Neural cell (in vitro differentiated cells): ENCODE measurements at regions not wholly inside any gene's neighbourhood (a gene's known extent, or its start where the extent isn't known, plus 50 kb on each side); places are given as distances from the start of the nearest gene placed in this dataset.
"Not testable (repeated sequence)": the region's sequence is repeated elsewhere in the genome, so short reads cannot be mapped to it uniquely, and the experiment has no call there.

Experiments used
- H2AFZ ChIP-seq: fragments of 200-600, 300-800 bp; sonication (generic), shearing (Covaris generic); 2 replicates; pipeline ENCODE4 v1.6.0; 2014; ENCODE audit warnings: low read depth, mild to moderate bottlenecking, antibody characterized with exemption, low read length, moderate library complexity
- H3F3A ChIP-seq: fragments of 200-600 bp; shearing (Covaris generic); 2 replicates; pipeline ENCODE4 v1.6.1; 2016; ENCODE audit warnings: mild to moderate bottlenecking, moderate library complexity, mixed read lengths, antibody characterized with exemption, low read length; ENCODE audit not compliant: insufficient read depth, poor library complexity, severe bottlenecking
- H3K27ac ChIP-seq: fragments of 200-600, 300-800 bp; sonication (generic), shearing (Covaris generic); 2 replicates; pipeline ENCODE4 v1.5.1; 2014; ENCODE audit warnings: mild to moderate bottlenecking, low read length, moderate library complexity
- H3K27me3 ChIP-seq: fragments of 300-800, 200-600 bp; sonication (generic), shearing (Covaris generic); 2 replicates; pipeline ENCODE4 v1.6.0; 2014; ENCODE audit warnings: mild to moderate bottlenecking, low read depth, low read length, moderate library complexity; ENCODE audit not compliant: insufficient read depth
- H3K36me3 ChIP-seq: fragments of 300-800, 200-600 bp; sonication (generic), shearing (Covaris generic); 2 replicates; pipeline ENCODE4 v1.5.1; 2014; ENCODE audit warnings: mild to moderate bottlenecking, antibody characterized with exemption, low read length, moderate library complexity; ENCODE audit not compliant: insufficient read depth
- H3K4me2 ChIP-seq: fragments of 300-800, 200-600 bp; sonication (generic), shearing (Covaris generic); 2 replicates; pipeline ENCODE4 v1.6.0; 2014; ENCODE audit warnings: mild to moderate bottlenecking, low read length
- H3K4me3 ChIP-seq: fragments of 300-800, 200-600 bp; sonication (generic), shearing (Covaris generic); 2 replicates; pipeline ENCODE4 v1.5.1; 2014; ENCODE audit warnings: mild to moderate bottlenecking, low read length, moderate library complexity
- H3K79me2 ChIP-seq: fragments of 200-600 bp; shearing (Covaris generic); replicated peaks from 2 replicates; pipeline ENCODE4 v1.6.0; 2014; ENCODE audit warnings: mild to moderate bottlenecking, low read length, moderate library complexity; ENCODE audit not compliant: insufficient read depth
- H3K9ac ChIP-seq: fragments of 300-800, 200-600 bp; sonication (generic), shearing (Covaris generic); 2 replicates; pipeline ENCODE4 v1.6.1; 2016; ENCODE audit warnings: mild to moderate bottlenecking, low read length, mixed read lengths
- H3K9me2 ChIP-seq: fragments of 200-600 bp; shearing (Covaris generic); 2 replicates; pipeline ENCODE4 v1.6.1; 2016; ENCODE audit warnings: mild to moderate bottlenecking, low read length, mixed read lengths; ENCODE audit not compliant: insufficient read depth
- H3K9me3 ChIP-seq: fragments of 200-600, 300-800 bp; sonication (generic), shearing (Covaris generic); 2 replicates; pipeline ENCODE4 v1.6.1; 2016; ENCODE audit warnings: mild to moderate bottlenecking, mixed run types, low read length, moderate library complexity, mixed read lengths
- H4K20me1 ChIP-seq: fragments of 200-600 bp; shearing (Covaris generic); 2 replicates; pipeline ENCODE4 v1.6.1; 2016; ENCODE audit warnings: mild to moderate bottlenecking, mixed run types; ENCODE audit not compliant: insufficient read depth
- EP300 ChIP-seq: fragments of 450-650 bp; conservative IDR thresholded peaks from 2 replicates; pipeline ENCODE4 v1.6.1; 2014; ENCODE audit warnings: antibody characterized with exemption, mild to moderate bottlenecking, moderate library complexity; ENCODE audit not compliant: poor library complexity, severe bottlenecking
- EZH2 ChIP-seq: fragments of 200-600, 300-800 bp; shearing (Covaris generic), sonication (generic); IDR thresholded peaks from 2 replicates; pipeline ENCODE4 v1.6.1; 2014; ENCODE audit warnings: antibody characterized with exemption, low read length, borderline replicate concordance, mild to moderate bottlenecking; ENCODE audit not compliant: insufficient read depth, poor library complexity, severe bottlenecking
- MXI1 ChIP-seq: fragments of 450-650 bp; conservative IDR thresholded peaks from 2 replicates; pipeline ENCODE4 v1.6.1; 2014; ENCODE audit warnings: antibody characterized with exemption, mild to moderate bottlenecking; ENCODE audit not compliant: poor library complexity, severe bottlenecking
- POLR2AphosphoS5 ChIP-seq: IDR thresholded peaks from 2 replicates; pipeline ENCODE4 v1.6.1; 2012
- RAD21 ChIP-seq: fragments of 450-650 bp; conservative IDR thresholded peaks from 2 replicates; pipeline ENCODE4 v1.6.1; 2014; ENCODE audit warnings: antibody characterized with exemption, mild to moderate bottlenecking, moderate library complexity
- SMC3 ChIP-seq: fragments of 450-650 bp; conservative IDR thresholded peaks from 2 replicates; pipeline ENCODE4 v1.6.1; 2014; ENCODE audit warnings: antibody characterized with exemption, mild to moderate bottlenecking, moderate library complexity; ENCODE audit not compliant: poor library complexity
- TAF1 ChIP-seq: IDR thresholded peaks from 2 replicates; pipeline ENCODE4 v1.6.1; 2012; ENCODE audit warnings: low read depth
- TF ChIP-seq, protein P1 (sequence below): fragments of 450-650 bp; IDR thresholded peaks from 2 replicates; pipeline ENCODE4 v1.5.1; 2014; ENCODE audit warnings: antibody characterized with exemption, mild to moderate bottlenecking, moderate library complexity; ENCODE audit not compliant: poor library complexity, severe bottlenecking
- TF ChIP-seq, protein P2 (sequence below): IDR thresholded peaks from 2 replicates; pipeline ENCODE4 v1.6.1; 2012; ENCODE audit warnings: borderline replicate concordance

DNA sequence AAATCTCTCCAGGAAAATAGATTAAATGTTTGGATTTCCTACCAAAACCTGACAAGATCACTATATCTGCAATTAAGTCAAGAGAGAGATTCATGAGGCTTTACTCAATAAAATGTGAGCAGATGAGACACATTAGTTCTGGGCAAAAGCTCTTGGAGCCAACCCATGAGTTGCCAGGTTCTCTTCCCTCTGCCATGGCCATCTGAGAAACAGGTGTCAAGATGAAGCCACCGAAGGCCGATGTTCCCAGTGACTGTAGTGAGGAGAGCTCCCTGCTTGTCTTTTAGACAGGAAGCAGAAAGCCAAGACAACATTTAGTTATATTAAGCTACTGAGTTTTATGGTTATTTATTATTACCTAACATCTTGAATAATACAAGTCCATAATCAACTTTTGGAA is 1068.7 kb downstream of the STPG2 start:
- Histone ChIP-seq H3K4me2 (no peak overlapping the region), H3K9me3 (no peaks in the 10 kb centered on the region), H3K27ac (no peak overlapping the region), H3K9ac (no peak overlapping the region), H3K79me2 (no peaks in the 10 kb centered on the region), H3K9me2 (no peaks in the 10 kb centered on the region), H3K36me3 (no peaks in the 10 kb centered on the region), H3K27me3 (no peaks in the 10 kb centered on the region), H2AFZ (no peak overlapping the region), H3F3A (no peaks in the 10 kb centered on the region), H3K4me3 (no peak overlapping the region), H4K20me1 (no peaks in the 10 kb centered on the region)
- TF ChIP-seq EP300 (no peak), EZH2 (no peak), SMC3 (no peak), RAD21 (no peak), POLR2AphosphoS5 (no peak), TAF1 (no peak), MXI1 (no peak)
- TF ChIP-seq, protein P1, sequence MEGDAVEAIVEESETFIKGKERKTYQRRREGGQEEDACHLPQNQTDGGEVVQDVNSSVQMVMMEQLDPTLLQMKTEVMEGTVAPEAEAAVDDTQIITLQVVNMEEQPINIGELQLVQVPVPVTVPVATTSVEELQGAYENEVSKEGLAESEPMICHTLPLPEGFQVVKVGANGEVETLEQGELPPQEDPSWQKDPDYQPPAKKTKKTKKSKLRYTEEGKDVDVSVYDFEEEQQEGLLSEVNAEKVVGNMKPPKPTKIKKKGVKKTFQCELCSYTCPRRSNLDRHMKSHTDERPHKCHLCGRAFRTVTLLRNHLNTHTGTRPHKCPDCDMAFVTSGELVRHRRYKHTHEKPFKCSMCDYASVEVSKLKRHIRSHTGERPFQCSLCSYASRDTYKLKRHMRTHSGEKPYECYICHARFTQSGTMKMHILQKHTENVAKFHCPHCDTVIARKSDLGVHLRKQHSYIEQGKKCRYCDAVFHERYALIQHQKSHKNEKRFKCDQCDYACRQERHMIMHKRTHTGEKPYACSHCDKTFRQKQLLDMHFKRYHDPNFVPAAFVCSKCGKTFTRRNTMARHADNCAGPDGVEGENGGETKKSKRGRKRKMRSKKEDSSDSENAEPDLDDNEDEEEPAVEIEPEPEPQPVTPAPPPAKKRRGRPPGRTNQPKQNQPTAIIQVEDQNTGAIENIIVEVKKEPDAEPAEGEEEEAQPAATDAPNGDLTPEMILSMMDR: no peak
- TF ChIP-seq, protein P2, sequence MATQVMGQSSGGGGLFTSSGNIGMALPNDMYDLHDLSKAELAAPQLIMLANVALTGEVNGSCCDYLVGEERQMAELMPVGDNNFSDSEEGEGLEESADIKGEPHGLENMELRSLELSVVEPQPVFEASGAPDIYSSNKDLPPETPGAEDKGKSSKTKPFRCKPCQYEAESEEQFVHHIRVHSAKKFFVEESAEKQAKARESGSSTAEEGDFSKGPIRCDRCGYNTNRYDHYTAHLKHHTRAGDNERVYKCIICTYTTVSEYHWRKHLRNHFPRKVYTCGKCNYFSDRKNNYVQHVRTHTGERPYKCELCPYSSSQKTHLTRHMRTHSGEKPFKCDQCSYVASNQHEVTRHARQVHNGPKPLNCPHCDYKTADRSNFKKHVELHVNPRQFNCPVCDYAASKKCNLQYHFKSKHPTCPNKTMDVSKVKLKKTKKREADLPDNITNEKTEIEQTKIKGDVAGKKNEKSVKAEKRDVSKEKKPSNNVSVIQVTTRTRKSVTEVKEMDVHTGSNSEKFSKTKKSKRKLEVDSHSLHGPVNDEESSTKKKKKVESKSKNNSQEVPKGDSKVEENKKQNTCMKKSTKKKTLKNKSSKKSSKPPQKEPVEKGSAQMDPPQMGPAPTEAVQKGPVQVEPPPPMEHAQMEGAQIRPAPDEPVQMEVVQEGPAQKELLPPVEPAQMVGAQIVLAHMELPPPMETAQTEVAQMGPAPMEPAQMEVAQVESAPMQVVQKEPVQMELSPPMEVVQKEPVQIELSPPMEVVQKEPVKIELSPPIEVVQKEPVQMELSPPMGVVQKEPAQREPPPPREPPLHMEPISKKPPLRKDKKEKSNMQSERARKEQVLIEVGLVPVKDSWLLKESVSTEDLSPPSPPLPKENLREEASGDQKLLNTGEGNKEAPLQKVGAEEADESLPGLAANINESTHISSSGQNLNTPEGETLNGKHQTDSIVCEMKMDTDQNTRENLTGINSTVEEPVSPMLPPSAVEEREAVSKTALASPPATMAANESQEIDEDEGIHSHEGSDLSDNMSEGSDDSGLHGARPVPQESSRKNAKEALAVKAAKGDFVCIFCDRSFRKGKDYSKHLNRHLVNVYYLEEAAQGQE: no peak

DNA sequence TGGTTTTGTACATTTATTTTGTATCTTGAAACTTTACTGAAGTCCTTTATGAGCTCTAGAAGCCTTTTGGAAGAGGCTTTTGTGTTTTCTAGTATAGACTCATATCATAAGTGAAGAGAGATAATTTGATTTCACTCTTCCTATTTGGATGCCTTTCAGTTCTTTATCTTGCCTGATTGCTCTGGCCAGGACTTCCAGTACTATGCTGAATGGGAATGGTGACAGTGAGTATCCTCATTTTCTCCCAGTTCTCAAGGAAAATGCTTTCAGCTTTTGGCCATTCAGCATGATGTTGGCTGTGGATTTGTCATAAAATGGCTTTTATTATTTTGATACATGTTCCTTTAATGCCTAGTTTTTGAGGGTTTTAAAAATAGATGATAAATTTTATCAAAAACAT is 1061.3 kb downstream of the STPG2 start:
- no peak overlapping the region for H3K4me3 ChIP-seq
- H3K9me2 ChIP-seq: no peaks in the 10 kb centered on the region
- TF ChIP-seq EZH2: no peak
- no peaks in the 10 kb centered on the region for H3F3A ChIP-seq
- H3K4me2 ChIP-seq: no peak overlapping the region
- H3K79me2 ChIP-seq: no peaks in the 10 kb centered on the region
- H3K27me3 ChIP-seq: no peaks in the 10 kb centered on the region
- H3K36me3 ChIP-seq: no peaks in the 10 kb centered on the region
- no peaks in the 10 kb centered on the region for H4K20me1 ChIP-seq
- H2AFZ ChIP-seq: no peak overlapping the region
- no peaks in the 10 kb centered on the region for H3K9me3 ChIP-seq
- no peak overlapping the region for H3K27ac ChIP-seq
- no peak overlapping the region for H3K9ac ChIP-seq

DNA sequence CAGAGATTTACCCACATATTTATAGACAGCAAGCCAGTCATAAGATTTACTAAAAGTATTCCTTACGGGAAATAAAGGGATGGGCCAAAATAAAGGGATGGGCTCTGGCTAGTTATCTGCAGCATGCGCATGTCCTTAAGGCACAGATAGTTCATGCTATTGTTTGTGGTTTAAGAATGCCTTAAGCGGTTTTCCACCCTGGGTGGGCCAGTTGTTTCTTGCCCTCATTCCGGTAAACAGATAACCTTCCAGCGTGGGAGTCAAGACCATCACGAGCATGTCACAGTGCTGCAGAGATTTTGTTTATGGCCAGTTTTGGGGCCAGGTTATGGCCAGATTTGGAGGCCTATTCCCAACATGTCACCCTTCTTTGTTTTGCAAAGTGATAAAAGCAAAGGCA is 1046.2 kb downstream of the STPG2 start:
- not testable (repeated sequence) for H3K9me2 ChIP-seq, H3K4me3 ChIP-seq, H3K4me2 ChIP-seq, H3K79me2 ChIP-seq, H3K9ac ChIP-seq, H3K36me3 ChIP-seq, H3F3A ChIP-seq, H4K20me1 ChIP-seq, H3K9me3 ChIP-seq, H3K27ac ChIP-seq, H2AFZ ChIP-seq, H3K27me3 ChIP-seq

DNA sequence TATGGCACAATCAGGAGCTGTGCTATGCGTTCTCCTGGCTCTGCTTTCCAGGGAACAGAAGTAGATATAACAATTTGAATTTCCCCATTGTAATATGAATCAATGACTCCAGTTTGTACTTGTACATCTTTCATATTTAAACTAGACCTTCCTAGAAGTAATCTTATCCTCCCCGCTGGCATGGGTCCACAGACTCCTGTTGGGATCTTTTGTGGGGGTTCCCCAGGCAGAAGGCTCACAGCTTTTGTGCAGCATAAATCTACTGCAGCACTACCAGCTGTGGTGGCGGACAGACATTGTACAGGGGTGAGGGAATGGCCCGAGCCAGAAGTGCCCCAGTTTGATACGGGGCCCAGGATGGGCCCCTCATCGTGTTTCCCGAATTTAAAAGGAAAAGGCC is 1042.1 kb downstream of the STPG2 start:
- not testable (repeated sequence) for H4K20me1 ChIP-seq, H2AFZ ChIP-seq, H3K79me2 ChIP-seq, H3K9me2 ChIP-seq, H3K4me2 ChIP-seq, H3K27ac ChIP-seq, H3K36me3 ChIP-seq, H3F3A ChIP-seq, H3K9ac ChIP-seq, H3K4me3 ChIP-seq, H3K9me3 ChIP-seq, H3K27me3 ChIP-seq
